ENCODE measurements at regions not wholly inside any gene's neighbourhood (a gene's known extent, or its start where the extent isn't known, plus 50 kb on each side); places are given as distances from the start of the nearest gene placed in this dataset.

GRCh38 chr13:102536695-102537485 is 59.9 kb upstream of the TPP2 start (continued):
- TF ChIP-seq ETV6 (IDR thresholded peaks at IDR 0.05; ENCODE audit: borderline replicate concordance in 1 of 2, low read depth in 2 of 2, low read length in 1 of 2) (no peak), ETV6 (CRISPR knock-in tag; IDR thresholded peaks at IDR 0.05; ENCODE audit: borderline replicate concordance) (no peak), ZNF655 (CRISPR knock-in tag; IDR thresholded peaks at IDR 0.05) (no peak), ZNF280A (IDR thresholded peaks at IDR 0.05; ENCODE audit: low read depth, partially characterized antibody) (no peak), GTF2B (IDR thresholded peaks at IDR 0.05; ENCODE audit: extremely low read depth, insufficient read length) (no peak)

- FAIRE-seq (no peak), DNase-seq (ENCODE audit: extremely low read depth in 1 of 4, low spot score in 3 of 4) (no peak), ATAC-seq (no peak)
- ChIA-PET POLR2A (interaction anchor here (0.7 to 1.6 kb wide), 2 partner anchors 32 to 288 kb away, joined by 3 to 4 read pairs; no protein-coding TSS in a partner anchor), CTCF (ENCODE audit: low intra/inter-chr PET ratio) (no interaction called here)
- 0% methylated on average over 6 of the region's 6 CpGs for WGBS (ENCODE audit: insufficient coverage, low coverage, missing lambda C conversion rate)
- no peak overlapping the region for H3K27ac ChIP-seq (ENCODE audit: extremely low read depth, low read depth, low read length)
- no peak overlapping the region for H3K4me3 ChIP-seq
- no peaks in the 10 kb centered on the region for H3K79me2 ChIP-seq (ENCODE audit: control insufficient read depth, insufficient read depth, low read length)
- intact Hi-C loops (cut with micrococcal nuclease): no loop called here
- no peaks in the 10 kb centered on the region for H4K20me1 ChIP-seq (replicated peaks; ENCODE audit: control insufficient read depth, insufficient read depth, low read length)
- H3K4me1 ChIP-seq (replicated peaks in 1 of 2; ENCODE audit: control insufficient read depth in 2 of 2, insufficient read depth in 2 of 2, low read length in 2 of 2): no peaks in the 10 kb centered on the region
- in situ Hi-C loops (cut with MboI): no loop called here
- H2AFZ ChIP-seq (ENCODE audit: low read depth, low read length): no peak overlapping the region
- H3K4me2 ChIP-seq (ENCODE audit: insufficient read depth, low read length): no peak overlapping the region
- H3K27me3 ChIP-seq (ENCODE audit: control insufficient read depth in 2 of 2, insufficient read depth in 2 of 2, low read length in 2 of 2): no peaks in the 10 kb centered on the region
- H3K36me3 ChIP-seq (ENCODE audit: control insufficient read depth, insufficient read depth, low read length): no peaks in the 10 kb centered on the region
- H3K9ac ChIP-seq (ENCODE audit: insufficient read depth in 1 of 2, low read depth in 2 of 2, low read length in 2 of 2): no peak overlapping the region
- no peaks in the 10 kb centered on the region for H3K9me3 ChIP-seq (replicated peaks; ENCODE audit: control insufficient read depth, insufficient read depth, low read depth, low read length)
- H3K9me1 ChIP-seq (ENCODE audit: control insufficient read depth, insufficient read depth, low read length): no peaks in the 10 kb centered on the region
- no TSS peak for BruUV-seq (replicated peaks)
- no peak for TF ChIP-seq PHB2 (IDR thresholded peaks at IDR 0.05; ENCODE audit: low read depth)
- no peak for TF ChIP-seq ZNF449 (CRISPR knock-in tag; IDR thresholded peaks at IDR 0.05)
- TF ChIP-seq NR2C1 (IDR thresholded peaks at IDR 0.05): no peak
- no peak for TF ChIP-seq NR2C1 (tag; IDR thresholded peaks at IDR 0.05)
- no peak for TF ChIP-seq TOE1 (IDR thresholded peaks at IDR 0.05; ENCODE audit: borderline replicate concordance)
- no peak for TF ChIP-seq TOE1 (CRISPR knock-in tag; IDR thresholded peaks at IDR 0.05; ENCODE audit: borderline replicate concordance, low read depth)
- TF ChIP-seq XRCC3 (IDR thresholded peaks at IDR 0.05): no peak
- no peak for TF ChIP-seq FOXK1 (CRISPR knock-in tag; IDR thresholded peaks at IDR 0.05; ENCODE audit: borderline replicate concordance)
- no peak for TF ChIP-seq HBP1 (CRISPR knock-in tag; IDR thresholded peaks at IDR 0.05)
- no peak for TF ChIP-seq GATAD2A (IDR thresholded peaks at IDR 0.05)
These were observed 60.6 kb upstream of the TPP2 start for GRCh38 chr13:102536196-102536595.

All from K562 (cell line).